ENCODE measurements at regions not wholly inside any gene's neighbourhood (a gene's known extent, or its start where the extent isn't known, plus 50 kb on each side); places are given as distances from the start of the nearest gene placed in this dataset.

- TF ChIP-seq CTCF (IDR thresholded peaks at IDR 0.05): no peak
- no peak for TF ChIP-seq POLR2A (IDR thresholded peaks at IDR 0.05)
Observed at GRCh38 chr10:4742217-4742616, 83.8 kb upstream of the AKR1E2 start.

Measured in testis (tissue), 2 donors.